ENCODE measurements at regions not wholly inside any gene's neighbourhood (a gene's known extent, or its start where the extent isn't known, plus 50 kb on each side); places are given as distances from the start of the nearest gene placed in this dataset.

DNA sequence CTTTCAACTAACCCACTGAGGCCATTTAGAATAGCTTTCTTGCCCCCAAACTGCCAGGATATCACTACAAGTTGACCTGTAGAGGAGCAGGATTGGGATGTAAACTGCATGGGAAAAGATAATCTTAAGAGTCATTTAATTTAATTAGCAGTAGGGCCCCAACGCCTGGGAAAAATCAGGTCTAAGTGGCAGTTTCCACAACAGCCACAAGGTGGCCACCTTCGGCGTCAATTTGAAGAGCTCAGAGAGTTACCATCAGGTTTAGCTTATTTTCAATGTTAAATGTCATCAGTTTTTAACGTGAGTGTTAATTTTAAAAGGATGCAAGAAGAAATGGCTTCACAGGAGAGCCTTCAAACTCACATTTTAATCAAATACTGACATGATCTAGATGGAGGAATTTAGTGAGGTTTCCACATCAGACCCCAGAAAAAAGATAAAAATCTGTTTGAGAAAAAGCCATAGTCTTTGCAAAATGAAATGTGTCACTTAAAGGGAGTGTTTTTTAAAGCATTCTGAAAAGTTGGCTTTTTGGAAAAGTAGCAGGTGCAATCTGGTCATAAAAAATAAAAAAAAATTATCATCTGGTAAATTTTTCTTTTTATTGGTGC, 77.3 kb upstream of the UPP2 start:
- H3K4me1 ChIP-seq (ENCODE audit: control insufficient read depth, extremely low read depth, insufficient read depth, low read length), result no peaks in the 10 kb centered on the region
- FAIRE-seq (no peak), DNase-seq (ENCODE audit: low read depth, low spot score) (peak; percentile 61)
- H3K9me1 ChIP-seq (replicated peaks; ENCODE audit: control insufficient read depth, extremely low read depth, insufficient read depth, low read length), result no peaks in the 10 kb centered on the region
- intact Hi-C loops (cut with micrococcal nuclease) (loop anchor here (1.0 to 2.0 kb wide), 2 partner anchors 720 to 730 kb away; no protein-coding TSS in a partner anchor), dilution Hi-C loops (cut with MboI; ENCODE audit: extremely low pct_ligation_motif_present, low sequenced_read_pairs) (loop anchor here (25.0 kb wide), 1 partner anchor 237 kb away; no protein-coding TSS in a partner anchor)
- POLR2A ChIA-PET, result no interaction called here
- H3K4me2 ChIP-seq (ENCODE audit: insufficient read depth, low read length), result no peak overlapping the region
- peaks cover 6 to 11% of the 10 kb centered on the region in 2 experiments for H3K27me3 ChIP-seq (ENCODE audit: control insufficient read depth in 2 of 2, insufficient read depth in 2 of 2, low read length in 2 of 2)
- no peak overlapping the region for H2AFZ ChIP-seq (ENCODE audit: low read depth, low read length)
- no peaks in the 10 kb centered on the region for H4K20me1 ChIP-seq (replicated peaks; ENCODE audit: control insufficient read depth, extremely low read depth, insufficient read depth, low read length)
- no peak overlapping the region for H3K9ac ChIP-seq (replicated peaks; ENCODE audit: extremely low read depth, insufficient read depth, low read length)
- CTCF ChIA-PET, result interaction anchor here (0.6 to 5.1 kb wide), 85 partner anchors 9 to 1388 kb away, joined by 3 to 207 read pairs (median 4); partner anchors contain the start of genes ACVR1, ACVR1C, CCDC148 and PKP4
- H3K36me3 ChIP-seq (ENCODE audit: control insufficient read depth in 2 of 2, extremely low read depth in 1 of 2, insufficient read depth in 2 of 2, low read length in 2 of 2), result no peaks in the 10 kb centered on the region
- no peaks in the 10 kb centered on the region for H3K79me2 ChIP-seq (ENCODE audit: control insufficient read depth, insufficient read depth, low read length)
- no TSS peak for BruUV-seq (replicated peaks)
- no peaks in the 10 kb centered on the region for H3K9me3 ChIP-seq (replicated peaks; ENCODE audit: control insufficient read depth, insufficient read depth, low read length)
- no peak overlapping the region for H3K27ac ChIP-seq (ENCODE audit: insufficient read depth, low read depth, low read length)
- TF ChIP-seq, protein P1, sequence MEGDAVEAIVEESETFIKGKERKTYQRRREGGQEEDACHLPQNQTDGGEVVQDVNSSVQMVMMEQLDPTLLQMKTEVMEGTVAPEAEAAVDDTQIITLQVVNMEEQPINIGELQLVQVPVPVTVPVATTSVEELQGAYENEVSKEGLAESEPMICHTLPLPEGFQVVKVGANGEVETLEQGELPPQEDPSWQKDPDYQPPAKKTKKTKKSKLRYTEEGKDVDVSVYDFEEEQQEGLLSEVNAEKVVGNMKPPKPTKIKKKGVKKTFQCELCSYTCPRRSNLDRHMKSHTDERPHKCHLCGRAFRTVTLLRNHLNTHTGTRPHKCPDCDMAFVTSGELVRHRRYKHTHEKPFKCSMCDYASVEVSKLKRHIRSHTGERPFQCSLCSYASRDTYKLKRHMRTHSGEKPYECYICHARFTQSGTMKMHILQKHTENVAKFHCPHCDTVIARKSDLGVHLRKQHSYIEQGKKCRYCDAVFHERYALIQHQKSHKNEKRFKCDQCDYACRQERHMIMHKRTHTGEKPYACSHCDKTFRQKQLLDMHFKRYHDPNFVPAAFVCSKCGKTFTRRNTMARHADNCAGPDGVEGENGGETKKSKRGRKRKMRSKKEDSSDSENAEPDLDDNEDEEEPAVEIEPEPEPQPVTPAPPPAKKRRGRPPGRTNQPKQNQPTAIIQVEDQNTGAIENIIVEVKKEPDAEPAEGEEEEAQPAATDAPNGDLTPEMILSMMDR (IDR thresholded peaks at IDR 0.05; ENCODE audit: extremely low read depth in 1 of 2, insufficient read depth in 1 of 2, low read depth in 1 of 2, low read length in 2 of 2), result peak; percentile 70 to 84
- TF ChIP-seq JUN (IDR thresholded peaks at IDR 0.05; ENCODE audit: borderline replicate concordance, insufficient read depth, insufficient read length, low read depth), result no peak
- no peak overlapping the region for H3K4me3 ChIP-seq (replicated peaks in 1 of 3; ENCODE audit: insufficient read depth in 1 of 3, low read depth in 1 of 3, low read length in 3 of 3)

DNA sequence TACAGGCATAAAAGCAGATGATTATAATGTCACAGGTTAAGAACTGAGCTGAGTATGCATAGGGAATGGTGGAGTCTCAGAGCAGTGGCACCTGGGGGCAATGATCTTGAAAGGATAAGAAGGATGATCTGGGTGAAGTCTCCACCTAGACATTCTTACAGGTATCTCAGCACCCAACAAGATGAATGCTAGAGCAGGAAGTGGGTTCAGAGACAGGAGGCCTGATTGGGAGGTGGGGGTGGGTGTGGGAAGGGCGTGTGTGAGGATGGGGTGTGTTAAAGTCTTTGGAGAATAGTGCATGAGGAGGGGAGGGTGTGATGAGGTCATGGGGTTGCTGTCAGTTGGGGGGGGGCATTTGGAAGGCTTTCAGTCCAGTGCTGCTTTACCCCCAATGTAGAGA, 78.8 kb upstream of the UPP2 start:
- ChIA-PET POLR2A (interaction anchor here (0.8 kb wide), 1 partner anchor 169 kb away, joined by 3 read pairs; no protein-coding TSS in a partner anchor), CTCF (interaction anchor here (2.6 to 5.1 kb wide), 5 partner anchors 10 to 730 kb away, joined by 32 to 207 read pairs (median 75); no protein-coding TSS in a partner anchor)
- Histone ChIP-seq H3K79me2 (ENCODE audit: control insufficient read depth, insufficient read depth, low read length) (no peaks in the 10 kb centered on the region), H3K4me1 (ENCODE audit: control insufficient read depth, extremely low read depth, insufficient read depth, low read length) (no peaks in the 10 kb centered on the region), H3K4me2 (ENCODE audit: insufficient read depth, low read length) (no peak overlapping the region), H3K27ac (ENCODE audit: insufficient read depth, low read depth, low read length) (no peak overlapping the region), H3K9ac (replicated peaks; ENCODE audit: extremely low read depth, insufficient read depth, low read length) (no peak overlapping the region), H3K27me3 (ENCODE audit: control insufficient read depth in 2 of 2, insufficient read depth in 2 of 2, low read length in 2 of 2) (peaks cover 8 to 13% of the 10 kb centered on the region in 2 experiments), H3K9me1 (replicated peaks; ENCODE audit: control insufficient read depth, extremely low read depth, insufficient read depth, low read length) (no peaks in the 10 kb centered on the region), H3K36me3 (ENCODE audit: control insufficient read depth in 2 of 2, extremely low read depth in 1 of 2, insufficient read depth in 2 of 2, low read length in 2 of 2) (no peaks in the 10 kb centered on the region), H3K9me3 (replicated peaks; ENCODE audit: control insufficient read depth, insufficient read depth, low read length) (no peaks in the 10 kb centered on the region), H3K4me3 (replicated peaks in 1 of 3; ENCODE audit: insufficient read depth in 1 of 3, low read depth in 1 of 3, low read length in 3 of 3) (no peak overlapping the region), H4K20me1 (replicated peaks; ENCODE audit: control insufficient read depth, extremely low read depth, insufficient read depth, low read length) (no peaks in the 10 kb centered on the region), H2AFZ (ENCODE audit: low read depth, low read length) (no peak overlapping the region)
- TF ChIP-seq, protein P2, sequence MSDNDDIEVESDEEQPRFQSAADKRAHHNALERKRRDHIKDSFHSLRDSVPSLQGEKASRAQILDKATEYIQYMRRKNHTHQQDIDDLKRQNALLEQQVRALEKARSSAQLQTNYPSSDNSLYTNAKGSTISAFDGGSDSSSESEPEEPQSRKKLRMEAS (IDR thresholded peaks at IDR 0.05; ENCODE audit: insufficient read depth, insufficient read length), result no peak
- TF ChIP-seq POLR2A (IDR thresholded peaks at IDR 0.05; ENCODE audit: low read depth, low read length) (no peak), POLR2AphosphoS5 (IDR thresholded peaks at IDR 0.05; ENCODE audit: insufficient read depth, low read depth, low read length) (no peak), GATA2 (IDR thresholded peaks at IDR 0.05; ENCODE audit: insufficient read depth, insufficient read length, low read depth, low read length) (no peak), JUN (IDR thresholded peaks at IDR 0.05; ENCODE audit: borderline replicate concordance, insufficient read depth, insufficient read length, low read depth) (no peak), FOS (IDR thresholded peaks at IDR 0.05; ENCODE audit: borderline replicate concordance, insufficient read depth, low read length) (no peak), MYC (IDR thresholded peaks at IDR 0.05; ENCODE audit: low read depth, low read length) (no peak), EZH2 (IDR thresholded peaks at IDR 0.05; ENCODE audit: borderline replicate concordance, low read depth, low read length, severe bottlenecking) (no peak)
- TF ChIP-seq, protein P1 (IDR thresholded peaks at IDR 0.05; ENCODE audit: extremely low read depth in 1 of 2, insufficient read depth in 1 of 2, low read depth in 1 of 2, low read length in 2 of 2), result no peak
- BruUV-seq (replicated peaks), result no TSS peak
- dilution Hi-C loops (cut with MboI; ENCODE audit: extremely low pct_ligation_motif_present, low sequenced_read_pairs) (loop anchor here (25.0 kb wide), 1 partner anchor 236 kb away; no protein-coding TSS in a partner anchor), intact Hi-C loops (cut with micrococcal nuclease) (no loop called here)
- FAIRE-seq (no peak), DNase-seq (ENCODE audit: low read depth, low spot score) (no peak)

Measured in endothelial cell of umbilical vein (primary cell).